SK-N-SH treated with all-trans-retinoic acid at 6 μM for 48 hours (cell line): ENCODE measurements at regions not wholly inside any gene's neighbourhood (a gene's known extent, or its start where the extent isn't known, plus 50 kb on each side); places are given as distances from the start of the nearest gene placed in this dataset.

Experiments
- ATAC-seq: fragments of 200-7000 bp; cut with Tn5 transposase; 3 replicates; pipeline ENCODE4 v1.9.1; 2020; ENCODE audit warnings: mild to moderate bottlenecking, moderate library complexity
- ARNTL ChIP-seq: fragments of 450-650 bp; formaldehyde crosslinking; IDR thresholded peaks from 2 replicates; pipeline ENCODE4 v1.5.0; 2020; ENCODE audit warnings: low read depth, mild to moderate bottlenecking, moderate library complexity, borderline replicate concordance
- BACH2 ChIP-seq: fragments of 250-450 bp; sonication (Bioruptor Pico); IDR thresholded peaks from 2 replicates; pipeline ENCODE4 v1.9.0; 2021; ENCODE audit warnings: mild to moderate bottlenecking, borderline replicate concordance
- CREB5 ChIP-seq: fragments of 250-450 bp; sonication (Bioruptor Pico); IDR thresholded peaks from 2 replicates; pipeline ENCODE4 v1.5.1; 2020; ENCODE audit warnings: low read depth, mild to moderate bottlenecking, moderate library complexity
- CSDC2 ChIP-seq: fragments of 250-450 bp; sonication (Bioruptor Pico); IDR thresholded peaks from 2 replicates; pipeline ENCODE4 v1.5.0; 2020; ENCODE audit warnings: mild to moderate bottlenecking, moderate library complexity
- ESRRG ChIP-seq: fragments of 250-450 bp; sonication (Bioruptor Pico); IDR thresholded peaks from 2 replicates; pipeline ENCODE4 v1.6.1; 2021; ENCODE audit warnings: mild to moderate bottlenecking
- GLIS3 ChIP-seq: fragments of 250-450 bp; sonication (Bioruptor Pico); IDR thresholded peaks from 2 replicates; pipeline ENCODE4 v1.5.0; 2020; ENCODE audit warnings: mild to moderate bottlenecking, moderate library complexity
- ISL1 ChIP-seq: fragments of 250-450 bp; sonication (Bioruptor Pico); IDR thresholded peaks from 2 replicates; pipeline ENCODE4 v2.1.2; 2022; ENCODE audit warnings: mild to moderate bottlenecking, moderate library complexity
- OSR1 ChIP-seq: fragments of 250-450 bp; sonication (Bioruptor Pico); IDR thresholded peaks from 2 replicates; pipeline ENCODE4 v1.8.0; 2022; ENCODE audit warnings: moderate library complexity, mild to moderate bottlenecking, inconsistent platforms
- POU6F1 ChIP-seq: fragments of 250-450 bp; sonication (Bioruptor Pico); IDR thresholded peaks from 2 replicates; pipeline ENCODE4 v1.8.0; 2021; ENCODE audit warnings: low read depth, mild to moderate bottlenecking, moderate library complexity, borderline replicate concordance
- PPARA ChIP-seq: fragments of 250-450 bp; sonication (Bioruptor Pico); IDR thresholded peaks from 2 replicates; pipeline ENCODE4 v1.5.0; 2020; ENCODE audit warnings: mild to moderate bottlenecking, borderline replicate concordance
- RARB ChIP-seq: fragments of 250-450 bp; sonication (Bioruptor Pico); IDR thresholded peaks from 2 replicates; pipeline ENCODE4 v1.8.0; 2021; ENCODE audit warnings: mild to moderate bottlenecking, moderate library complexity
- SNAI2 ChIP-seq: fragments of 250-450 bp; sonication (Bioruptor Pico); IDR thresholded peaks from 2 replicates; pipeline ENCODE4 v1.5.0; 2020; ENCODE audit warnings: mild to moderate bottlenecking, moderate library complexity
- TCF4 ChIP-seq: fragments of 250-450 bp; sonication (Bioruptor Pico); IDR thresholded peaks from 2 replicates; pipeline ENCODE4 v1.8.0; 2021; ENCODE audit warnings: mild to moderate bottlenecking, moderate library complexity, borderline replicate concordance
- TOX ChIP-seq: fragments of 250-450 bp; sonication (Bioruptor Pico); IDR thresholded peaks from 2 replicates; pipeline ENCODE4 v1.8.0; 2021; ENCODE audit warnings: mild to moderate bottlenecking, moderate library complexity, borderline replicate concordance
- ZC3H10 ChIP-seq: fragments of 250-450 bp; sonication (Bioruptor Pico); IDR thresholded peaks from 2 replicates; pipeline ENCODE4 v1.5.1; 2021; ENCODE audit warnings: mild to moderate bottlenecking, moderate library complexity
- ZNF565 ChIP-seq: fragments of 450-650 bp; formaldehyde crosslinking; conservative IDR thresholded peaks from 2 replicates; pipeline ENCODE4 v1.5.0; 2020; ENCODE audit warnings: low read depth, mild to moderate bottlenecking, moderate library complexity
- ZNF70 ChIP-seq: fragments of 450-650 bp; formaldehyde crosslinking; IDR thresholded peaks from 2 replicates; pipeline ENCODE4 v1.5.0; 2020; ENCODE audit warnings: mild to moderate bottlenecking, moderate library complexity
- ZNF8 ChIP-seq: fragments of 450-650 bp; formaldehyde crosslinking; IDR thresholded peaks from 2 replicates; pipeline ENCODE4 v1.5.0; 2020; ENCODE audit warnings: mild to moderate bottlenecking, moderate library complexity
- TF ChIP-seq, protein P1 (sequence below): fragments of 250-450 bp; sonication (Bioruptor Pico); IDR thresholded peaks from 2 replicates; pipeline ENCODE4 v1.8.0; 2020; ENCODE audit warnings: mild to moderate bottlenecking, moderate library complexity, borderline replicate concordance
- TF ChIP-seq, protein P2 (sequence below): fragments of 250-450 bp; sonication (Bioruptor Pico); IDR thresholded peaks from 2 replicates; pipeline ENCODE4 v1.5.0; 2020; ENCODE audit warnings: mild to moderate bottlenecking, moderate library complexity

DNA sequence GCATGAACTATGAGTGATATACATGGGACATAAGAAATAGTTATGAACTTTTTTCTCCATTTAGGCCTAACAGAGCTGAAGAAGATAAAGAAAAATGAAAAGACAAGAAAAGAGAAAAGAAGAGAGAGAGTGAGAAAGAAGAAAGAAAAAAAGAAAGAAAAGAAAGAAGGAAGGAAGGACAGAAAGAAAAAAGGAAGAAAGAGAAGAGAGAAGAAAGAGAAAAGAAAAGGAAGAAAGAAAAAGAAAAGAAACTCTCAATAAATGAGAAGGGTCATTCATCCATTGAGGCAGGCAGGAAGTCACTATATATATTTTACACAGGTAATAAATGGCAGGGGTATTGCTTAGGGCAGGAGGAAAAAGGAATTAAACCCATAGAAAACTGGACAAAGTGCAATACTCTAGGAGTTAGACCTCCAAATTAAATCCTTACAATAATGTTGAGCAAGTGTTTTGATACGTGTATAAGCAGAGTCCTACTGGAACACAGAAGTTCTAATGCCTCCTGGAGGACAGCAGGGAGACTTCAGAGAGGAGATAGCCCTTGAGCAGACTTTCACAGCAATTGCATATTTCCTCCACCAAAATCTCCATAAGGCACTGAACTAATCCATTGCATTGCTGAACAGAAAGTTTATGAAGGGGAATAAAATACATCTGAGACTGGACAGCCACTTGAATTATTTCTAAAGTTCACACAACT is 86.4 kb upstream of the TENT5A start:
- no peak for ATAC-seq
- TF ChIP-seq BACH2 (no peak), PPARA (CRISPR knock-in tag) (no peak), ZNF8 (CRISPR knock-in tag) (no peak), POU6F1 (no peak), RARB (no peak), OSR1 (CRISPR knock-in tag) (no peak), ZC3H10 (CRISPR knock-in tag) (no peak), GLIS3 (CRISPR knock-in tag) (no peak), TCF4 (no peak), TOX (CRISPR knock-in tag) (no peak), CSDC2 (CRISPR knock-in tag) (no peak), ARNTL (CRISPR knock-in tag) (no peak), ZNF565 (CRISPR knock-in tag) (no peak), SNAI2 (CRISPR knock-in tag) (no peak), ESRRG (CRISPR knock-in tag) (no peak), CREB5 (CRISPR knock-in tag) (no peak), ZNF70 (CRISPR knock-in tag) (no peak)
- TF ChIP-seq, protein P1, sequence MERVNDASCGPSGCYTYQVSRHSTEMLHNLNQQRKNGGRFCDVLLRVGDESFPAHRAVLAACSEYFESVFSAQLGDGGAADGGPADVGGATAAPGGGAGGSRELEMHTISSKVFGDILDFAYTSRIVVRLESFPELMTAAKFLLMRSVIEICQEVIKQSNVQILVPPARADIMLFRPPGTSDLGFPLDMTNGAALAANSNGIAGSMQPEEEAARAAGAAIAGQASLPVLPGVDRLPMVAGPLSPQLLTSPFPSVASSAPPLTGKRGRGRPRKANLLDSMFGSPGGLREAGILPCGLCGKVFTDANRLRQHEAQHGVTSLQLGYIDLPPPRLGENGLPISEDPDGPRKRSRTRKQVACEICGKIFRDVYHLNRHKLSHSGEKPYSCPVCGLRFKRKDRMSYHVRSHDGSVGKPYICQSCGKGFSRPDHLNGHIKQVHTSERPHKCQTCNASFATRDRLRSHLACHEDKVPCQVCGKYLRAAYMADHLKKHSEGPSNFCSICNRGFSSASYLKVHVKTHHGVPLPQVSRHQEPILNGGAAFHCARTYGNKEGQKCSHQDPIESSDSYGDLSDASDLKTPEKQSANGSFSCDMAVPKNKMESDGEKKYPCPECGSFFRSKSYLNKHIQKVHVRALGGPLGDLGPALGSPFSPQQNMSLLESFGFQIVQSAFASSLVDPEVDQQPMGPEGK (CRISPR knock-in tag), result no peak
- TF ChIP-seq, protein P2, sequence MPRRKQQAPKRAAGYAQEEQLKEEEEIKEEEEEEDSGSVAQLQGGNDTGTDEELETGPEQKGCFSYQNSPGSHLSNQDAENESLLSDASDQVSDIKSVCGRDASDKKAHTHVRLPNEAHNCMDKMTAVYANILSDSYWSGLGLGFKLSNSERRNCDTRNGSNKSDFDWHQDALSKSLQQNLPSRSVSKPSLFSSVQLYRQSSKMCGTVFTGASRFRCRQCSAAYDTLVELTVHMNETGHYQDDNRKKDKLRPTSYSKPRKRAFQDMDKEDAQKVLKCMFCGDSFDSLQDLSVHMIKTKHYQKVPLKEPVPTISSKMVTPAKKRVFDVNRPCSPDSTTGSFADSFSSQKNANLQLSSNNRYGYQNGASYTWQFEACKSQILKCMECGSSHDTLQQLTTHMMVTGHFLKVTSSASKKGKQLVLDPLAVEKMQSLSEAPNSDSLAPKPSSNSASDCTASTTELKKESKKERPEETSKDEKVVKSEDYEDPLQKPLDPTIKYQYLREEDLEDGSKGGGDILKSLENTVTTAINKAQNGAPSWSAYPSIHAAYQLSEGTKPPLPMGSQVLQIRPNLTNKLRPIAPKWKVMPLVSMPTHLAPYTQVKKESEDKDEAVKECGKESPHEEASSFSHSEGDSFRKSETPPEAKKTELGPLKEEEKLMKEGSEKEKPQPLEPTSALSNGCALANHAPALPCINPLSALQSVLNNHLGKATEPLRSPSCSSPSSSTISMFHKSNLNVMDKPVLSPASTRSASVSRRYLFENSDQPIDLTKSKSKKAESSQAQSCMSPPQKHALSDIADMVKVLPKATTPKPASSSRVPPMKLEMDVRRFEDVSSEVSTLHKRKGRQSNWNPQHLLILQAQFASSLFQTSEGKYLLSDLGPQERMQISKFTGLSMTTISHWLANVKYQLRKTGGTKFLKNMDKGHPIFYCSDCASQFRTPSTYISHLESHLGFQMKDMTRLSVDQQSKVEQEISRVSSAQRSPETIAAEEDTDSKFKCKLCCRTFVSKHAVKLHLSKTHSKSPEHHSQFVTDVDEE, result no peak

DNA sequence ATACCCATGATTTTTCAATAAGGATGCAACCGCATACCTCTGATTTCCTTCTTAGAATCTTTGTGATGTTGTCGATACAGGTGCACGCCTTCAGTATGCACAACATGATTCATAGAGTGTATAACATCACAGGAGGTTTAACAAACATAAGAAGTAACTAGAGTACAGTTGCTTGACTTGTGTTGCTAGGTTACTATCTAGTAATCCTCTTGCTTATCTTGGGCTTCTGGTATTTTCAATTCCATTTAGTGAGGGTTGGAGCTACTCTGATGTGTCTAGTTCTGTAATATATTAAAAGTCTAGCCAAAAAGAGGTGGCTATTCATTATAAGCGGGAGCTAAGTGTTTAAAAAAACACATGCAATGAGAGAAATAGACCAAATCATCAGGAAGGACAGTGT is 85.5 kb upstream of the TENT5A start:
- TF ChIP-seq CREB5 (CRISPR knock-in tag) (no peak), ISL1 (CRISPR knock-in tag) (peak; percentile 91), ZC3H10 (CRISPR knock-in tag) (no peak)
- peak; percentile 24; the same call in 1 of the 3 replicates for ATAC-seq

DNA sequence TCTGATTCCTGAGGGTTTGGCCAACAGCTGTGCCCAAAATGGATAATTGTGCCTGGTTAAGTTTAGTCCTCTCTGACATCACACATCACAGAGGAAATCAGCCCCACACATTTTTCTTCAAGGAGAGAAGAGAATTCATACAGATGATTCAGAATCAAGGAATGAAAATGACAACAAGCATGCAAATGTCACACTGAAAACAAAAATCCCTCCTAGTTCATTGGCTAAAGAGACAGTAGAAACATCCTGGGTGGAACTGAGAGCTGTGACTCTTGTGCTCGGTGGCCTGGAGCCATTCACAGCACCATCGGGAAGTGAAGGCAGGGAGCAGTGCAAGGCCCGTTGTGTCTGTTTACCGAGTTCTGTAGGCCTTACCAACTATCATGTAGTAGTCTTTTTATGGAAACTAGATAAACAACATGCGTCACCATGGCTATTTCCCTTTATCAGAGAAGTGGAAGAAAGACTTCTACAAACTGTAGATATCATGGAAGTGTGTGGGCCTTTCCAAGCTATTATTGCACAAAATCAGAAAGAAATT is 81.7 kb upstream of the TENT5A start:
- TF ChIP-seq, protein P1 (CRISPR knock-in tag), result no peak
- no peak for TF ChIP-seq GLIS3 (CRISPR knock-in tag)
- no peak for TF ChIP-seq ZNF70 (CRISPR knock-in tag)
- TF ChIP-seq SNAI2 (CRISPR knock-in tag), result no peak
- no peak for TF ChIP-seq TCF4
- no peak for TF ChIP-seq ARNTL (CRISPR knock-in tag)
- TF ChIP-seq TOX (CRISPR knock-in tag), result no peak
- TF ChIP-seq ISL1 (CRISPR knock-in tag), result no peak
- no peak for TF ChIP-seq ZC3H10 (CRISPR knock-in tag)
- no peak for TF ChIP-seq ZNF8 (CRISPR knock-in tag)
- TF ChIP-seq POU6F1, result no peak
- peak; percentile 66 for ATAC-seq
